OCI-LY7 (cell line): ENCODE measurements at regions not wholly inside any gene's neighbourhood (a gene's known extent, or its start where the extent isn't known, plus 50 kb on each side); places are given as distances from the start of the nearest gene placed in this dataset.

ENCODE experiments used
- CTCF ChIP-seq: fragments of 200-600 bp; sonication (generic); conservative IDR thresholded peaks from 2 replicates; pipeline ENCODE4 v1.5.1; 2014; ENCODE audit warnings: mild to moderate bottlenecking, antibody characterized with exemption, low read length, moderate library complexity, mixed read lengths
- EZH2phosphoT487 ChIP-seq: fragments of 200-600 bp; sonication (generic); IDR thresholded peaks from 2 replicates; pipeline ENCODE4 v1.6.1; 2018; ENCODE audit warnings: low read depth, borderline replicate concordance, mild to moderate bottlenecking, mixed run types, antibody characterized with exemption, low read length, moderate library complexity, mixed read lengths

- TF ChIP-seq CTCF (no peak), EZH2phosphoT487 (no peak)
These were observed 221.3 kb upstream of the ASIC2 start for GRCh38 chr17:33514369-33514768.
